GM10248 (cell line): ENCODE measurements at regions not wholly inside any gene's neighbourhood (a gene's known extent, or its start where the extent isn't known, plus 50 kb on each side); places are given as distances from the start of the nearest gene placed in this dataset.

ENCODE experiments used
- CTCF ChIA-PET: fragments of 300-600 bp; sonication (Branson Sonifier 250); formaldehyde crosslinking; extraction: SDS; loops from one replicate; lab custom pipeline; 2021; ENCODE audit warnings: antibody characterized with exemption; lab: Yijun Ruan, JAX
- POLR2A ChIA-PET: fragments of 350-650 bp; sonication (Branson Sonifier 250); formaldehyde crosslinking; extraction: SDS; loops from one replicate; lab custom pipeline; 2020; ENCODE audit warnings: antibody characterized with exemption; lab: Yijun Ruan, JAX
- DNase-seq: peaks from one replicate; pipeline ENCODE4 v3.0.0; 2012; ENCODE audit errors: extremely low spot score
- TF ChIP-seq, protein P1 (sequence below): IDR thresholded peaks from 2 replicates; pipeline ENCODE4 v1.5.1; 2012; ENCODE audit warnings: mild to moderate bottlenecking, low read depth; ENCODE audit errors: extremely low read depth, missing control alignments, control extremely low read depth

DNA sequence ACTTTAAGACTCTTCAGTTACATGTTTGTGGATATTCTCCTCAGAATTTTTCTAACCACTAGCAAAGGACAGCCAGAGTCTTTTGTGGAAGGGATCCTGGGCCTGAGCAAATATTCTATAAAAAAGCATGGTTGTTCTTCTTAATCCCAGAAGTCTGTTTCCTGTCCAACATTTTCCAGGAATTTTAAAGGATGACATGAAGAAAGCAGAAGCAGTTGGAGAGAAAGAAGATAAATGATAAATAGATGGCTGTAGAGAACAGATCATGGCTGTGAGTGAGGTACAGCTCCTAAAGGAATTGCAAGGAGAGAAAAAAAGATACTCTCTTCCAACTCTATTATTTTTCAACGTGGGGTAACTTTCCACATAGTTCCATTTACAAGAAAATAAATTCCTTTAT, 91.8 kb upstream of the STEAP4 start:
- CTCF ChIA-PET = no interaction called here
- no peak for DNase-seq
- POLR2A ChIA-PET = no interaction called here
- TF ChIP-seq, protein P1, sequence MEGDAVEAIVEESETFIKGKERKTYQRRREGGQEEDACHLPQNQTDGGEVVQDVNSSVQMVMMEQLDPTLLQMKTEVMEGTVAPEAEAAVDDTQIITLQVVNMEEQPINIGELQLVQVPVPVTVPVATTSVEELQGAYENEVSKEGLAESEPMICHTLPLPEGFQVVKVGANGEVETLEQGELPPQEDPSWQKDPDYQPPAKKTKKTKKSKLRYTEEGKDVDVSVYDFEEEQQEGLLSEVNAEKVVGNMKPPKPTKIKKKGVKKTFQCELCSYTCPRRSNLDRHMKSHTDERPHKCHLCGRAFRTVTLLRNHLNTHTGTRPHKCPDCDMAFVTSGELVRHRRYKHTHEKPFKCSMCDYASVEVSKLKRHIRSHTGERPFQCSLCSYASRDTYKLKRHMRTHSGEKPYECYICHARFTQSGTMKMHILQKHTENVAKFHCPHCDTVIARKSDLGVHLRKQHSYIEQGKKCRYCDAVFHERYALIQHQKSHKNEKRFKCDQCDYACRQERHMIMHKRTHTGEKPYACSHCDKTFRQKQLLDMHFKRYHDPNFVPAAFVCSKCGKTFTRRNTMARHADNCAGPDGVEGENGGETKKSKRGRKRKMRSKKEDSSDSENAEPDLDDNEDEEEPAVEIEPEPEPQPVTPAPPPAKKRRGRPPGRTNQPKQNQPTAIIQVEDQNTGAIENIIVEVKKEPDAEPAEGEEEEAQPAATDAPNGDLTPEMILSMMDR = no peak

DNA sequence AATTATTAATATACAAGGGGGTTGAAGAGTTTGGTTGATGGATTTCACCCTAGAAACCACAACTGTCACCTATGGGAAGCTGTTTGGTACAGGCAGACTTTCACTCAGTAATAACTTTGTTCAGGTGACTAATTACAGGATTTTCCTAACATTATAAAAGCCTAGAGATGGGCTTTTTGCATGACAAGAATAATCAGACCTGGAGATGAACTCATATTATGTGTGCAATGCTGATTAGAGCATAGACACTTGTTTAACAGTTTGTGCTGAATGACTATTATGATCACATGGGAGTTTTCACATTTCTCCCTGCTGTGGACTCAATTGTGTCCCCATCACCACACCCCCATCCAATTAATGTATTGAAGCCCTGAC, 90.2 kb upstream of the STEAP4 start:
- DNase-seq = no peak
- POLR2A ChIA-PET = no interaction called here
- TF ChIP-seq, protein P1 = no peak
- CTCF ChIA-PET = interaction anchor here (1.0 kb wide), 1 partner anchor 269 kb away, joined by 3 read pairs; no protein-coding TSS in a partner anchor

DNA sequence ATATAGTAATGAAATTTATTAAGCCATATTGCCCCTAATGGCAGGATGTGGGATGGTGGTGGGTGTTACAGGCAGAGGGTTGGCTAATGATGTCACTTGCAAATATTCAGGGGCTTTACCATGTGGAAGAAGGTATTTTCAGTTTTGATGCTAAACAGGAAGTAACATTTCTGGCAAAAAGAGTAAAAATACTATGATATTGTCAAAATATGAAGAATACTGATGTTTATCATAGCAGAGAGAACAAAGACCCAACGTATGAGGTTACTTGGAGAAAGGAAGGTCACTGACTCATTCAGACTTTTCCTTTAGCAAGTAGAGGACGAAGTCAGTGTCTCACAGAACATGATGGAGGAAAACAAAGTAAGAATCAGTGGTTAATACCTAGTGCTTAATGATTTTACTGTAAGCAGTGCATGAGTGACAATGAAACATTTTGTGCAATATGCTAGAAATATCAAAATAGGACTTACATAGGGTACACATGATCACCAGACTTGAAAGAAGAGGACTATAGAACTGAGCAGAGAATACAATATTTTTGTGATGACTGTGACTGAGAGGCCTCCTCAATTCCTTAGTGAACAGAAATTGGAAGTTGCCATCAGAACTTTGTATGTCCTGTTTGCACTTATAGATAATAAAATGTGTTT, 89.7 kb upstream of the STEAP4 start:
- ChIA-PET POLR2A (no interaction called here), CTCF (interaction anchor here (0.9 to 1.0 kb wide), 2 partner anchors 15 to 270 kb away, joined by 3 read pairs; no protein-coding TSS in a partner anchor)
- TF ChIP-seq, protein P1 = no peak
- no peak for DNase-seq

DNA sequence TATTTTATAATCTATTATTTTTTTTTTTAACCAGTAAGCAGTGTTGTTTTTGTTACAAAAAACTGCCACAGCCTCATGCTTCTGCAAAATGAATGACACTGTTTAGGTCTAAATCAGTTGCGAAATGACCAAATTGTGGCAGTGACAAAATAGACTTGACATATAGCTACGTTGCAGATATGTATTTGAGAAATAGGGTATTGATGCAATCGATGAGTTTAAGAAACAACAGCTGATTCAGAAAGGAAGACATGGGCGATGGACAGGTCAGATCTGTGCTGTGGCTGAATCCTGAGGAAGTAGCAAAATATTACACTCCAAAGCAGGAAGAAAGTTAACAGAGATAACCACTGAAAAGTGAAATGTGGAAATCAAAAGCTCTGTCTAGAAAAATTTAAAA, 89.0 kb upstream of the STEAP4 start:
- no peak for DNase-seq
- ChIA-PET CTCF (interaction anchor here (0.9 kb wide), 1 partner anchor 14 kb away, joined by 3 read pairs; no protein-coding TSS in a partner anchor), POLR2A (no interaction called here)
- TF ChIP-seq, protein P1 = no peak

DNA sequence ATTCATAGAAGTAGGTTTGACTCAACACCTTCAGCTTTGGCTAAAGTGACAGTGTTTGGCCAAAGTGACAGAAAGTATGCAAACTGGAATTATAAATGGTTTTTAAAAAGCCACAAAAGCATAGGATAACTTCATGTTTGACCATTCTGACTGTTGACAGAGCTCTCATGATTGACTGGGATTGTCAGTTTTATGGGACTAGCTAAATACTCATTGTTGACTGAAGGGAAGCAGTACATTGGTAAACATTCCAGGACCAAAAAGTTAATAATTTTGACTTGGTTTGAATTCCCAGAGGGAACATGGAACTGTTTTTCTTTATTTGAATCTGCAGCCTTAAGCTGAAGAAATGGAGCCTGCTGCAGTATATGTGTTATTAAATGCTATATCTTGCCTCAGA, 84.6 kb upstream of the STEAP4 start:
- POLR2A ChIA-PET = no interaction called here
- TF ChIP-seq, protein P1 = no peak
- CTCF ChIA-PET = interaction anchor here (1.4 kb wide), 1 partner anchor 11 kb away, joined by 5 read pairs; no protein-coding TSS in a partner anchor
- DNase-seq = no peak

DNA sequence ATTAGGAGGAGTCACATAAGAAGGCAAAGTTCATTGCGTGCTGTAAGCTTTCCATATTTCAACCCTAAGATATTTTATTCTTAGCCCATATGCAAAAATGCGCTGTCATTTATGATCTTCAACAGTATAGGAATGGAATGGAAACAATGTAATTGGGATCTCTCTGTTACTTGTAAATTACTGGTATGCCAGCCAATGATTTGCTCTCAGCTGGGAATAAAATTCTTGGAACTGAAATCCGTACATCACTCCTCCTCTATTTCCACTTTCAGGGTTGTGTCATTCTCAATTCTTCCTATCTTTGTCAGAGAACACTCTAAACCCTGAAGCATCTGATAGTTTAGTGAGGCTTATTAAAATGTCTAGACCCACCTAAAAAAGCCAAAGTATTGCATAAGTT, 80.7 kb upstream of the STEAP4 start:
- DNase-seq = no peak
- CTCF ChIA-PET = no interaction called here
- TF ChIP-seq, protein P1 = no peak
- POLR2A ChIA-PET = no interaction called here
